ENCODE measurements at regions not wholly inside any gene's neighbourhood (a gene's known extent, or its start where the extent isn't known, plus 50 kb on each side); places are given as distances from the start of the nearest gene placed in this dataset.

DNA sequence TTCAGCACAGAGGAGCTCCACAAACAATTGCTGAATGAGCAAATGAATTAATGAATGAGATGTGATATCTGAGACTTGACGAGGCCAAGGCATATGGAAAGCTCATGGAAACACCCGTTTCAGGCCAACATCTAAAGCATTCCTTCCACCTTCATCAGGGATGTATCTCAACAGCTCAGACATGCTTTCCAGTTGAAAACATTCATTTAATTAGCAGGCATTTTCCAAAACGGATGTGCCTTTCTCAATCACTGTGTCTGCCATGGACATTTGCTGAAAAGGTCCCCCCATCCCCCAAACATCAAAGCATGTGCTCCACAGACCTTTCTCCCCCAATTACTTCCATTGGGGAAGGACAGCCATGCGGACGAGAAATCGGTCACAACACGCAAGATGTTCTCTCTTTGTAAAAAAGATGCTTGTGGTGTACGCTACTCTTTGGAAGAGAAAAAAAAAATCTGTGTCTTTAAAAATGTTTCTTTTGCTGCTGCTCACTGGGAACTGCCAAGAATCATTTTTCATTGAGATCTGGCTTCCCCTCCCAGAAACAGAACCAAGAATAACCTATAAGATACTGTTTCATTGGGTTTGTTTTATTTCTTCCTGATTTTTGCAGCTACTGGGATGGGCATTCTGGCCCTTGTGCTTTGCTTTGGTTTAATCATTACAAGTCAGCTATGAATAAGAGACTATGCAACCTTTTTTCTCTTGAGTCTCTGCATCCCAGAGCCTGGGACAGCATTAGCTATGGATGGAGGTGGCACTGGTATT, 528.2 kb downstream of the MED13L start:
- TF ChIP-seq, protein P1, sequence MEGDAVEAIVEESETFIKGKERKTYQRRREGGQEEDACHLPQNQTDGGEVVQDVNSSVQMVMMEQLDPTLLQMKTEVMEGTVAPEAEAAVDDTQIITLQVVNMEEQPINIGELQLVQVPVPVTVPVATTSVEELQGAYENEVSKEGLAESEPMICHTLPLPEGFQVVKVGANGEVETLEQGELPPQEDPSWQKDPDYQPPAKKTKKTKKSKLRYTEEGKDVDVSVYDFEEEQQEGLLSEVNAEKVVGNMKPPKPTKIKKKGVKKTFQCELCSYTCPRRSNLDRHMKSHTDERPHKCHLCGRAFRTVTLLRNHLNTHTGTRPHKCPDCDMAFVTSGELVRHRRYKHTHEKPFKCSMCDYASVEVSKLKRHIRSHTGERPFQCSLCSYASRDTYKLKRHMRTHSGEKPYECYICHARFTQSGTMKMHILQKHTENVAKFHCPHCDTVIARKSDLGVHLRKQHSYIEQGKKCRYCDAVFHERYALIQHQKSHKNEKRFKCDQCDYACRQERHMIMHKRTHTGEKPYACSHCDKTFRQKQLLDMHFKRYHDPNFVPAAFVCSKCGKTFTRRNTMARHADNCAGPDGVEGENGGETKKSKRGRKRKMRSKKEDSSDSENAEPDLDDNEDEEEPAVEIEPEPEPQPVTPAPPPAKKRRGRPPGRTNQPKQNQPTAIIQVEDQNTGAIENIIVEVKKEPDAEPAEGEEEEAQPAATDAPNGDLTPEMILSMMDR (conservative IDR thresholded peaks at IDR 0.05) = no peak
- TF ChIP-seq ZFX (IDR thresholded peaks at IDR 0.05) = no peak

Measured in C4-2B (cell line).